GM12892 (cell line): ENCODE measurements at regions not wholly inside any gene's neighbourhood (a gene's known extent, or its start where the extent isn't known, plus 50 kb on each side); places are given as distances from the start of the nearest gene placed in this dataset.
"Not testable (repeated sequence)": the region's sequence is repeated elsewhere in the genome, so short reads cannot be mapped to it uniquely, and the experiment has no call there.

Source experiments
- DNase-seq: peaks from one replicate; pipeline ENCODE4 v3.0.0; 2011; ENCODE audit not compliant: insufficient read length
- FAIRE-seq: peaks from 2 replicates; lab custom pipeline; 2011; peaks lifted over from hg19 to GRCh38; lab: Jason Lieb, UNC
- POLR2A ChIP-seq: IDR thresholded peaks from 2 replicates; pipeline ENCODE4 v1.6.1; 2011; ENCODE audit warnings: low read depth, low read length, control low read depth
- POLR2AphosphoS5 ChIP-seq: IDR thresholded peaks from 2 replicates; pipeline ENCODE4 v1.6.1; 2011; ENCODE audit warnings: low read depth, low read length, control low read depth
- TAF1 ChIP-seq: IDR thresholded peaks from 2 replicates; pipeline ENCODE4 v1.6.1; 2011; ENCODE audit warnings: low read depth, mild to moderate bottlenecking, control low read depth, low read length, borderline replicate concordance

DNA sequence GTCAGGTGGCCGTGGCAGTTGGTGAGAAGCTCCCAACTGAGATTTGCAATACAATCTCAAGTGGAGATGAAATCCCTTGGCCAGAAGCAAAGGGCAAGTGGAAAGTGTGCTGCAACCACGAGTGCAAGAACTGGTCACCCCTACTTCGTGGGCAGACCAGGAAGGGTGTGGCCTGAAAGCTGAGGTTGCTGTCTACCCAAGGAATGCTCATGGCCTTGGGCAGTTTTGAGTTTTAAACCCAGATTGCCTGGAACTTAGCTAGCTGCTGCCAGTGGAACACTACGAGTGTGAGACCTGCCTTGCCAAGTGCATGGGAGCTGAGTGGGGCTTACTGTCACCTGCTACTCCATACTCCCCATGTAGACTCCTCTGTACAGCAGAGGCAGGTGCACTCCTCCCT, 113.3 kb upstream of the FAT3 start:
- DNase-seq (no peak), FAIRE-seq (no peak)
- TF ChIP-seq TAF1 (no peak), POLR2A (no peak), POLR2AphosphoS5 (no peak)

DNA sequence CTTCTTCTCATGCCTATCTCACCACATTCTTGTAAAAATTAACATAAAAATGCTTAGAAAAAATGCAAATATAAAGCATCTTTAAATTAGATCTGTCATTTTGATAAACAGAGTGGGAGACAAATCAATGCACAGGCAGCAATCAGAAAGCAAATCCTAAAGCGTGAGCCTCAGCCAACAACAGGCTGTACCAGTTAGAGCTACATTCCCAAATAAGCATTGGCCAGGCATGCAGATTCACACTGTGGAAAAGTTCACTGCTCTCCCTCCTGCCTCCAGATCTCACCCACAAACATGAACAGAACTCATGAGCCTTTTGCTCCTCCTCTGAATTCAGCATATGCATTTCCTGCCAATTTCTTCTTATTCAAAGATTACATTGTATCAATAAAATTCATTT, 115.2 kb upstream of the FAT3 start:
- TF ChIP-seq POLR2AphosphoS5, result no peak
- no peak for TF ChIP-seq POLR2A
- no peak for TF ChIP-seq TAF1
- DNase-seq, result no peak
- FAIRE-seq, result no peak

DNA sequence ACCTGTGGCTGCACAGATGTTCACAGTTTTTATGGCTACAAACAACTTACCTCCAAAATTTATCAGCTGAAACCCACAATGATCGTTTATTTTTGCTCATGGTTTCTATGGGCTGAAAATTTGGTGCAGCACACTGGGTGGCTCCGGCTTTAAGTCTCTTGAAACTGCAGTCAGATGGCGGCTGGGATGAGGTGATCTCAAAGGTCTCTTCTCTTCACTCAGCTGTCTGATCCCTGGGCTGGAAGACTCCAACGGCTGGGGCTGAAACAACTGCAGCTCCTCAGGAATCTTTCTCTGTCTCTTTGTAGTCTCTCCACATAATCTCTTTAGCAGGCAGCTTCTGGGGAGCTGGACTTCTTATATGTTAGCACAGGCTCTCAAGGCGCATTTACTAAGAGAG, 117.3 kb upstream of the FAT3 start:
- TF ChIP-seq TAF1, result no peak
- TF ChIP-seq POLR2A, result no peak
- no peak for TF ChIP-seq POLR2AphosphoS5
- FAIRE-seq (no peak), DNase-seq (no peak)

DNA sequence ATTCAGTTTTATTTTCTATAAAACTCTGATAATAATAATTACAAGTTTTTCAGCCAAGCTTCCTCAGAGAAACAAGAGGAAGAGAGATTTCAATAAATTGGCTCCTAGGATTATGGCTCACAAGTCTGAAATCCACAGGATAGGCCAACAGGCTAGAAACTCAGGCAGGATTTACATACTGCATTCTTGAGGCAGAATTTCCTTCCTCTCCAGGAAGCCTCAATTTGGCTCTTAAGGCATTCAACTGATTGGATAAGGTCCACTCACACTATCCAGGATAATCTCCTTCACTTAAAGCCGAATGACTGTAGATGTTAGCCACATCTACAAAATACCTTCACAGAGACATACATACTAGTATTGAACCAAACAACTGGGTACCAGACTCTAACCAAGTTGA, 120.3 kb upstream of the FAT3 start:
- no peak for DNase-seq
- no peak for TF ChIP-seq POLR2AphosphoS5
- no peak for TF ChIP-seq POLR2A
- TF ChIP-seq TAF1, result no peak
- FAIRE-seq, result no peak

DNA sequence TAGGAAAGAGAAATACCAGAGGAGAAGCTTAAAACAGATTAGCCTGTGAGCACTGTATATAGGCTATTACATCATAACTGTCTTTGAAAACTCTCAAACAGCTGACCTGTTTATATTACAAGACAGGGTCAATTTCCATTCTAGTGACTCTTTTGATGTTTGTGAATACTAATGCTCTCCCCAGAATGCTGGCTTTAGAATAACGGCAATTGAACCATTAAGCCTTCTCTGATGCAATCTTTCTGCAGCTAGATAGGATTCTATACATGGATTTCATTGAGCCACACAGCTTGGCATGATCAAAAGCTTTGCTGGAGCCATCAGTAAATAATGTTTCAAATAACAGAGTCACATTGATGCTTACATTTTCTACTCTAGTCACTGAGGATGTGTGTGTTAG, 122.7 kb upstream of the FAT3 start:
- FAIRE-seq (no peak), DNase-seq (no peak)
- TF ChIP-seq POLR2A (no peak), POLR2AphosphoS5 (no peak), TAF1 (no peak)

DNA sequence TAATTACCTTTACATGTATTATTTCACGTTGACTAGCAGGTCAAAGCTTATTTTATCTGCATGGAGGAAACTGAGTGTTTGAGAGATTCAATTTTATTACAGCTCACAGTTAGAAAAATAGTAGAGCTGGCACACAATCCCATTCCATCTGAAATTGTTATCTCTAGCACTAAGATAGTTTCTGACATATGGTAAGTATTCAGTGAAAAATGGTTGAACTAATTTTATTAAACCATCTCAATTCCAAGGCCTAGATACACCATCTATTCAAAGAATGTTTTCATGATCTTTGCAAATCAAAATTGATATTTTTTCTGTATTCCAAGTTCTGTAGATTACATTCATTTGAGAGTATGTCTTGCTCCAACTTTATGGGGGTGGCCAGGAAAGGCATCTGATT, 125.4 kb upstream of the FAT3 start:
- FAIRE-seq (no peak), DNase-seq (no peak)
- TF ChIP-seq TAF1, result no peak
- no peak for TF ChIP-seq POLR2AphosphoS5
- no peak for TF ChIP-seq POLR2A

DNA sequence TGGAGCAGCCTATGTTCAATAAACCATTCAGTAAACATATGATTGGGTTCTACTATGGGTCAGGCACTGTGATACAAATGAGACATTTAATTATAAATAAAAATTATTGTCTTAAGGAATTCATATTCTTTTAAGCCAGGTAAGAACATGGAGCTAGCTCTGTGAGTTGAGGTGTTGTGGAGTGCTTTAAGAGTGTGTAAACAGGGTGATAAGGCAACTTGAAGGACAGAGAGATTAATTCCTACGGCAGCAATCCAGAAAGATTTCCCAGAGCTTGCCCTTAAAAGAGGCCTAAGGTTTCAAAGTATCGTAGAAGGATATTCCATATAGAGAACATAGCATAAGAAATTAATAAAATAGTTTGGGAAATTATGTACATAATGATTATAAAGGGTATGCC, 126.4 kb upstream of the FAT3 start:
- DNase-seq, result no peak
- TF ChIP-seq POLR2AphosphoS5, result no peak
- TF ChIP-seq POLR2A, result no peak
- no peak for TF ChIP-seq TAF1
- no peak for FAIRE-seq

DNA sequence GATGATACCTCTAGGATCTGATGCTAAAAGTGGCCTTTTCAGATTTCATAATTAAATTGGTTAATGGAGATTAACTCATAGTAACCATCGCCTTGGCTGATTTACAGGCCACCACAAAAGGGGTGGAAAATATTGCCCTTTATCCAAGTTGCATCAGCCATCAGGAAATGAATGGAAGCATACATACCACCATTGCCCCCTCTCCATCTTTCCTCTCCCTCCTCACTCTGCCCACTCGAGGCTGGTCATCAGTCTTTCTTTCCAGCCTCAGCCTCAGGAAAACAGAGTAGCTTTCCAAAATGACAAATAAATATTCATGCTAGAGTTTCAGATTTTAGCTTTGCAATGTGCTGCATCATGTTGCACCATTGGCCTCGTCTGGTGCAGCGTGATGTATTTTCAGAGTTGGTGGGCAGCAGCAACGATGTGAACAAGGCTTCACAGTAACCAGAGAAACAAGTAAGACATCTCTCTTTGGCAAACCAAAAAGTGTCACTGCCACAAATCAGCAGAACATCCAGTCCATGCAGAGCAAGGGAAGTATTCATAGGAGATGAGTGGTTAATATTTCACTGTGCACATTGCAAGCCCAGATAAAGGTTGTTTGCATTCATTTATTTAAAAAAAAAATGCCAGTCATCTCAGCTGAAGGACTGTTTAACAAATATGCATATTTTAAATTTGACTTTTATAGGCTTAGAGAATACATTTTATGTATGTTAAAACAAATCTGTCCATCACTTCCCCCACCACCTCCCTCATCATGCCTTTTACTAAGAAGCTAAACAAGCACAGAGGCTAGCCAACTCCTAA, 136.7 kb upstream of the FAT3 start:
- TF ChIP-seq POLR2A (no peak), POLR2AphosphoS5 (no peak)
- no peak for FAIRE-seq
- no peak for DNase-seq

DNA sequence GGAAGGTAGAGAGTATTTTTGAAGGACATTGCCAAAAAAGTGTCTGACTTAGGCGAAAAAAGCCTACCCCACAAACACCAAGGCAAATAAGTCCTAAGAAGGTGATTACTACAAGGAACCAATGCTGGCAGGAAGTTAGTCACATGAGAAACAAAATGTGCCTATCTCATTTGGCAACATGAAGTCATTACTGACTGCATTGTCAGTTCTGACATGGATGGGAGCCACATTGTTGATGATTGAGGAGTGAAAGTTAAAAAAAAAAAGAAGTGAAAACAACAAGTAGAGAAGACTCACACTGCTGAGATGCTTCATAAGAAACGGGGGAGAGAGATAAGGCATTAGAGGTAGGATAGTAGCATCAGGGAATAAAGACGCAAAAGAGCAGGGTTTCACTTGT, 141.5 kb upstream of the FAT3 start:
- no peak for FAIRE-seq
- TF ChIP-seq TAF1 (no peak), POLR2A (no peak), POLR2AphosphoS5 (no peak)
- DNase-seq, result no peak

DNA sequence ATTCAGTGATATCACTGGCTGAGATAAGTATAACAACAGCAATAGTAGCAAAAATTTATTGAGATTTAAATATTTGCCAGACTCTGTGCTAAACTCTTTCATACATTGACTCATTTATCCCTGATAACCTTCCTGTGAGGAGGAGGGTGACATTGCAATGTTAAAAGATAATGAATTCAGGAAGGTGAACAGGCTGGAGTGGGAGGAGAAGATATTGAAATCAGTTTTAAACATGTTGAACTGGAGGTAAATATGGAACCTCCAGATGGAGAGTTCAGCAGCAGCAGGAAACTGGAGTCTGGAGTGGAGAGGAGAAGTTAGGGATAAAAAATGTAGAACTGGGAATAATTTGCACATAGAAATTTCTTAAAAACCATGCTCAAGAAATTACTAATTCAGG, 142.0 kb upstream of the FAT3 start:
- TF ChIP-seq POLR2AphosphoS5, result no peak
- no peak for TF ChIP-seq TAF1
- no peak for TF ChIP-seq POLR2A
- FAIRE-seq (no peak), DNase-seq (no peak)

DNA sequence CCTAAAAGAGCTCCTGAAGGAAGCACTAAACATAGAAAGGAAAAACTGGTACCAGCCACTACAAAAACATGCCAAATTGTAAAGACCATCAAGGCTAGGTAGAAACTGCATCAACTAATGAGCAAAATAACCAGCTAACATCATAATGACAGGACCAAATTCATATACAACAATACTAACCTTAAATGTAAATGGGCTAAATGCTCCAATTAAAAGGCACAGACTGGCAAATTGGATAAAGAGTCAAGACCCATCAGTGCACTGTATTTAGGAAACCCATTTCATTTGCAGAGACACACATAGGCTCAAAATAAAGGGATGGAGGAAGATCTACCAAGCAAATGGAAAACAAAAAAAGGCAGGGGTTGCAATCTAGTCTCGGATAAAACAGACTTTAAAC, 150.1 kb upstream of the FAT3 start:
- DNase-seq, FAIRE-seq: not testable (repeated sequence)

DNA sequence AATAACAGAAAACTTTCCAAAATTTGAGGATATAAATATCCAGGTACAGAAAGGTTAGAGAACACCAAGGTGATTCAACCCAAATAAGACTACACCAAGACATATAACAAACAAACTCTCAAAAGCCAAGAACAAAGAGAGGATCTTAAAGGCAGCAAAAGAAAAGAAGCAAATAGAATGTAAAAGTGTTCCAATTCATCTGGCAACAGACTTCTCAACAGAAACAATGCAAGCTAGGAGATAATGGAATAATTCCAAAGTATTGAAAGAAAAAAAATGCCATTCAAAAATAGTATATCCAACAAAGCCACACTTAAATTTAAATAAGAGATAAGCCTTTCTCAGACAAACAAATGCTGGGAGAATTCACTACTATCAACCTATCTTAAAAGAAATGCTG, 153.0 kb upstream of the FAT3 start:
- DNase-seq (no peak), FAIRE-seq (no peak)
- TF ChIP-seq POLR2A, result no peak
- TF ChIP-seq TAF1, result no peak
- no peak for TF ChIP-seq POLR2AphosphoS5
